Mucosa of descending colon (tissue), 3 donors: ENCODE measurements at regions not wholly inside any gene's neighbourhood (a gene's known extent, or its start where the extent isn't known, plus 50 kb on each side); places are given as distances from the start of the nearest gene placed in this dataset.

Experiments used
- ATAC-seq: fragments of 200-7000 bp; cut with Tn5 transposase; one replicate; pipeline ENCODE4 v1.9.1; 2020; ENCODE audit warnings: mild to moderate bottlenecking, moderate library complexity
- DNase-seq, 3 donors: peaks; one replicate each; pipeline ENCODE4 v3.0.0-alpha.2; 2020
- H3K36me3 ChIP-seq: fragments of 200-600 bp; one replicate; pipeline ENCODE4 v1.8.0; 2021; ENCODE audit warnings: low read depth, mild to moderate bottlenecking
- H3K4me1 ChIP-seq: fragments of 200-600 bp; one replicate; pipeline ENCODE4 v1.8.0; 2021; ENCODE audit warnings: low read depth, mild to moderate bottlenecking
- H3K4me3 ChIP-seq: fragments of 200-600 bp; one replicate; pipeline ENCODE4 v1.8.0; 2021; ENCODE audit warnings: mild to moderate bottlenecking
- H3K9me3 ChIP-seq: fragments of 200-600 bp; one replicate; pipeline ENCODE4 v1.8.0; 2021; ENCODE audit warnings: mild to moderate bottlenecking
- intact Hi-C, 2 donors: fragments of 100-400 bp; cut with DNase I in 1 of 2; cut with micrococcal nuclease in 1 of 2; formaldehyde crosslinking; loops; one replicate each; pipeline versions ENCODE4 v1.11.0 to v1.11.1; 2022; cut with DNase I, micrococcal nuclease
- TF ChIP-seq, protein P1 (sequence below): fragments of 200-600 bp; IDR thresholded peaks from one replicate; pipeline ENCODE4 v1.8.0; 2022; ENCODE audit warnings: antibody characterized with exemption, mild to moderate bottlenecking
- donor health status: DM: no; HTN: no; CAD: no; lungs with moderate emphysema.
- donor health status: DM: no; HTN: no; CAD: no.
- donor health status: DM: no; HTN: yes; CAD: no.

DNA sequence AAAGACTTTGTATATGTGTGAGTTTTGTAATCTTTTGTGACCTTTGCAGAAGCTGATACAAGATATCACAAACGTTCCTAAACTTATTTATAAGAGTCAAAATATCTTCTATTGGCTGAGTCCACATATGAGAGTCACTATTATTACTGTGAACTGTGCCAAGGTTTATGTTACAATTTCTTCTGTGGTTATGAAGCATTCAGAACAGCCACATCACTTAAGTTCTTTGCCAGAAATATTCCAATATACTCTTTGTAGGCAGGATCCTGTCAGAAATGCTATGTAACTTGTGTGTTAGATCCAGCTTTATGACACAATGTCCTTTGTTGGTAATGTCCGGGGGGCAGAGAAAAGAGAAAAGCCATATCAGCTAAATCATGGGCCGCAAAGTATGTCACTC lies 1030.3 kb upstream of the AMELY start:
- Histone ChIP-seq H3K4me1 (no peaks in the 10 kb centered on the region), H3K36me3 (no peaks in the 10 kb centered on the region), H3K9me3 (no peaks in the 10 kb centered on the region), H3K4me3 (no peak overlapping the region)
- intact Hi-C loops: no loop called here
- TF ChIP-seq, protein P1, sequence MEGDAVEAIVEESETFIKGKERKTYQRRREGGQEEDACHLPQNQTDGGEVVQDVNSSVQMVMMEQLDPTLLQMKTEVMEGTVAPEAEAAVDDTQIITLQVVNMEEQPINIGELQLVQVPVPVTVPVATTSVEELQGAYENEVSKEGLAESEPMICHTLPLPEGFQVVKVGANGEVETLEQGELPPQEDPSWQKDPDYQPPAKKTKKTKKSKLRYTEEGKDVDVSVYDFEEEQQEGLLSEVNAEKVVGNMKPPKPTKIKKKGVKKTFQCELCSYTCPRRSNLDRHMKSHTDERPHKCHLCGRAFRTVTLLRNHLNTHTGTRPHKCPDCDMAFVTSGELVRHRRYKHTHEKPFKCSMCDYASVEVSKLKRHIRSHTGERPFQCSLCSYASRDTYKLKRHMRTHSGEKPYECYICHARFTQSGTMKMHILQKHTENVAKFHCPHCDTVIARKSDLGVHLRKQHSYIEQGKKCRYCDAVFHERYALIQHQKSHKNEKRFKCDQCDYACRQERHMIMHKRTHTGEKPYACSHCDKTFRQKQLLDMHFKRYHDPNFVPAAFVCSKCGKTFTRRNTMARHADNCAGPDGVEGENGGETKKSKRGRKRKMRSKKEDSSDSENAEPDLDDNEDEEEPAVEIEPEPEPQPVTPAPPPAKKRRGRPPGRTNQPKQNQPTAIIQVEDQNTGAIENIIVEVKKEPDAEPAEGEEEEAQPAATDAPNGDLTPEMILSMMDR: no peak
- ATAC-seq (no peak), DNase-seq (no peak)

DNA sequence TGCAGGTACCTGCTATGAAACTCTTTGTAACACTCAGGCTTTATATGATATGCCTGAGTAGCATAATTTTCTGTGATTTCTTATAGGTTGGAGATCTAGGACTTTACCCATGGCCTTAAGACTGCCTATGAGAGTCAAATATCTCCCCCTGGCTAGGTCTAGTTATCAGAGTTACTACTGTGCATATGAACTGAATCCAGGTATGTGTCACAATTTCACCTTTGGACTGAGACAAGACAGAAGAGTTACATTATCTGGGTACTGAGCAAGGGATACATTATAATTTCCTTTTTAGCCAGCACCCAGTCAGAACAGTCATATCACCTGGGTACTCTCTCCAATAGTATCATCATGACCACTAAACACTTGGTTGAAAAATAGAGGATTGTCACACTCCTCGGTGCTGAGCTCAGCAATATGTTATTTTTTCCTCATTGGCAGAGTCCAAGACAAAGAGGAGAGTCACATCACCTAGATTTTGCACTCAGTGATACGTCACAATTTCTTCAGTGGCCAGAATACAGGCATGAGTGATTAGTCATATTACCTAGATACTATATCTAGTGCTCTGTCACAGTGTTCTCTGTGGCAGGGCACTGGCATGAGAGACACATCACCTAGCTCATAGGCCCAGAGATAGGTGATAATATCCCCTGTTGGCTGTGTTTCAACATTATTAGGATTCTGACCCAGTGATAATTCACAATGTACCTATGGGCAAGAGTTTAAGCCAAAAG lies 1027.6 kb upstream of the AMELY start:
- no peak for DNase-seq
- no peaks in the 10 kb centered on the region for H3K4me1 ChIP-seq
- no peaks in the 10 kb centered on the region for H3K36me3 ChIP-seq
- TF ChIP-seq, protein P1: no peak
- no peaks in the 10 kb centered on the region for H3K9me3 ChIP-seq
- no peak for ATAC-seq
- H3K4me3 ChIP-seq: no peak overlapping the region
- intact Hi-C loops: no loop called here

DNA sequence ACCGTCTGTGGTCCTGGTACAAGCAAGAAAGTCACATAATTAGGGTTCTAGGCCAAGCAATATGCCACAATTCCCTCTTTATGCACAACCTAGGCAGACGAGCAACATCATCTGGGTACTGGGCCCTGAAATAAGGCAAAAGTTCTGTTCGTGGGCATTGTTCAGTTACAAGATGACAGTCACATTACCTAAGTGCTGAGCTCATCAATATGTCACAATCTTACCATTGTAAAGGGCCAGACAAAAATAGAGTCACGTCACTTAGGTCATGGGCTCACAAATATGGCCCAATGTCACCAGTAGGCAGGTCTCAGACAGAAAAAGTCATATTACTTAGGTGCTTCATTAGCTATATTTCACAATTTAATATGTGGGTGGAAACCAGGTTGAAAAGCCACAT lies 1025.3 kb upstream of the AMELY start:
- TF ChIP-seq, protein P1: no peak
- no peaks in the 10 kb centered on the region for H3K4me1 ChIP-seq
- no peaks in the 10 kb centered on the region for H3K9me3 ChIP-seq
- H3K36me3 ChIP-seq: no peaks in the 10 kb centered on the region
- no peak for ATAC-seq
- no peak for DNase-seq
- no peak overlapping the region for H3K4me3 ChIP-seq
- intact Hi-C loops: no loop called here

DNA sequence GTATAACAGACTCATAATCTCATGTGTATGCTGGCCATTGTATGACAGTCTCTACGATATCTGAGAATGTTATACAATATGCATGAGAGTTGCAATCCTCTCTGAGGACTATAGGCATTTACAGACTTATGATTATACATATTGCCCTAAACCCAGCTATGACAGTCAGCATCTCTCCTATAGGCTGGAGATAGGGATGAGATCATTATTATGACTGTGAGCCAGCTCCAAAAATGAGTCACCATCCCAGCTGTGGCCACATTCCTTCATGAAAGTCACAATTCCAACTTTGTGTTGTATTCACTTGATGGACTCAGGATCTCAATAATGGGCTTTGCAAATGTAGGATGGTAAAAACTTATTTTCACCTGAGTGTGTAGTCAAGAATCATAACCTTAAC lies 1024.5 kb upstream of the AMELY start:
- H3K4me3 ChIP-seq: no peak overlapping the region
- H3K9me3 ChIP-seq: no peaks in the 10 kb centered on the region
- H3K36me3 ChIP-seq: no peaks in the 10 kb centered on the region
- DNase-seq: no peak
- intact Hi-C loops: no loop called here
- H3K4me1 ChIP-seq: no peaks in the 10 kb centered on the region
- no peak for ATAC-seq
- TF ChIP-seq, protein P1: no peak

DNA sequence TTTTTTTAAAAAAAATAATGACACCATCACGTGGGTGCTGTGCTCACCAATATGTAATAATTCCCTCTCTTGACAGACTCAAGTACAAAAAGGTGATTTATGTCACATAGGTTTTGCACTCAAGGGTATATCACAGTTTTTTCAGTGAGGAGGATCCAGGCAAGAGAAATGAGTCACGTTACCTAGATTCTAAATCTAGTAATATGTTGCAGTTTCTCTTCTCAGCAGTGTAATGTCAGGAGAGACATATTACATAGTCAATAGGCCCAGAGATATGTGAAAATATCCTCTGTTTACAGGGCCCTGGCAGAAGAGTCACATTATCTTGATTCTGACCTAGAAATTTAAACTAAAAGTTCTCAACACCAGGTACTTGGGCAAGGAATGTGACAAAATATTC lies 1024.1 kb upstream of the AMELY start:
- Histone ChIP-seq H3K36me3 (no peaks in the 10 kb centered on the region), H3K9me3 (no peaks in the 10 kb centered on the region), H3K4me1 (no peaks in the 10 kb centered on the region), H3K4me3 (no peak overlapping the region)
- TF ChIP-seq, protein P1: no peak
- no peak for DNase-seq
- no peak for ATAC-seq
- intact Hi-C loops: no loop called here

DNA sequence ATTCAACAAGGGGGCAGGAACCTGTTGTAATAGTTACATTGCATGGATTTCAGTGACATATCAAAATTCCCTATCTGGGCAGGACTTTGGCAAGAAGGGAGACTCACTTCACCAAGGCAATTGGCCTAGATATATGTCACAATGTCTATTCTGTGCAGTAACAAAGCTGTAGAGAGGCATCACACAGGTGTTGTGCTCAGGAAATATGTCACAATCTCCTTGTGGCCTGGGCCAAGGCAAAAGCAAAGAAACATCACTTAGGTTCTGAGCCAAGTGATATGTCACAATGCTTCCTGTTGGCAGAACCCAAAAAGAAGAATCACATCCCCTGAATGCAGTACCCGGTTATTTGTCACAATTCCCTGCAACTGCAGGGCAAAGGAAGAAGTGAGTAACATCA lies 1020.9 kb upstream of the AMELY start:
- Histone ChIP-seq H3K36me3 (no peaks in the 10 kb centered on the region), H3K4me3 (no peak overlapping the region), H3K9me3 (no peaks in the 10 kb centered on the region), H3K4me1 (no peaks in the 10 kb centered on the region)
- TF ChIP-seq, protein P1: no peak
- intact Hi-C loops: no loop called here
- DNase-seq: no peak
- no peak for ATAC-seq
